Fibroblast of mammary gland (primary cell): ENCODE measurements at regions not wholly inside any gene's neighbourhood (a gene's known extent, or its start where the extent isn't known, plus 50 kb on each side); places are given as distances from the start of the nearest gene placed in this dataset.

Source experiments
- DNase-seq: peaks from one replicate; pipeline ENCODE4 v3.0.0-alpha.2; 2010; ENCODE audit warnings: low read depth
- H3K4me3 ChIP-seq: 2 replicates; pipeline ENCODE4 v1.5.1; 2011; ENCODE audit warnings: low read depth, mild to moderate bottlenecking, low read length, moderate library complexity; ENCODE audit not compliant: control insufficient read depth
- TF ChIP-seq, protein P1 (sequence below): conservative IDR thresholded peaks from 2 replicates; pipeline ENCODE4 v1.5.1; 2011; ENCODE audit warnings: low read depth, low read length, inconsistent platforms; ENCODE audit not compliant: control insufficient read depth, insufficient read depth

GRCh38 chr3:148146947-148147826, 550.5 kb upstream of the AGTR1 start:
- DNase-seq: peak; percentile 71
- no peak overlapping the region for H3K4me3 ChIP-seq
- TF ChIP-seq, protein P1, sequence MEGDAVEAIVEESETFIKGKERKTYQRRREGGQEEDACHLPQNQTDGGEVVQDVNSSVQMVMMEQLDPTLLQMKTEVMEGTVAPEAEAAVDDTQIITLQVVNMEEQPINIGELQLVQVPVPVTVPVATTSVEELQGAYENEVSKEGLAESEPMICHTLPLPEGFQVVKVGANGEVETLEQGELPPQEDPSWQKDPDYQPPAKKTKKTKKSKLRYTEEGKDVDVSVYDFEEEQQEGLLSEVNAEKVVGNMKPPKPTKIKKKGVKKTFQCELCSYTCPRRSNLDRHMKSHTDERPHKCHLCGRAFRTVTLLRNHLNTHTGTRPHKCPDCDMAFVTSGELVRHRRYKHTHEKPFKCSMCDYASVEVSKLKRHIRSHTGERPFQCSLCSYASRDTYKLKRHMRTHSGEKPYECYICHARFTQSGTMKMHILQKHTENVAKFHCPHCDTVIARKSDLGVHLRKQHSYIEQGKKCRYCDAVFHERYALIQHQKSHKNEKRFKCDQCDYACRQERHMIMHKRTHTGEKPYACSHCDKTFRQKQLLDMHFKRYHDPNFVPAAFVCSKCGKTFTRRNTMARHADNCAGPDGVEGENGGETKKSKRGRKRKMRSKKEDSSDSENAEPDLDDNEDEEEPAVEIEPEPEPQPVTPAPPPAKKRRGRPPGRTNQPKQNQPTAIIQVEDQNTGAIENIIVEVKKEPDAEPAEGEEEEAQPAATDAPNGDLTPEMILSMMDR: no peak

DNA sequence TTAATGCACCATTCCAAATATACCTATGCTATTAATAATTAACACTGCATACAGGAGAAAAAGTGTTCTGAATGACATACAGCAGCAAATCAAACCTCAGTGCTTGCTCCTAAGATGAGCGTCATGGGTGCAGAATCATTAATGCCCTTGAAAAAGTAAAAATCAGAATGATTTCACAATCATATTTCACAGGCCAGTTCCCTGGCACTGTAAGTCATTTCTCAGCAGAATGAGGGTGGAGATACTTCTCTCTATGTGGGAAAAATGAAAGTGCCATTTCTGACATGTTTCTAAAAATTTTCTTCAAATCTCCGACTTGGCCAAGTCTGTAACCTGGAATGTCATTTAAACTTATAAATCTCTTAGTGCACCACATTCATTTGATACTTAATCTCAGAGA, 549.8 kb upstream of the AGTR1 start:
- DNase-seq: peak; percentile 3
- H3K4me3 ChIP-seq: no peak overlapping the region
- TF ChIP-seq, protein P1: no peak

DNA sequence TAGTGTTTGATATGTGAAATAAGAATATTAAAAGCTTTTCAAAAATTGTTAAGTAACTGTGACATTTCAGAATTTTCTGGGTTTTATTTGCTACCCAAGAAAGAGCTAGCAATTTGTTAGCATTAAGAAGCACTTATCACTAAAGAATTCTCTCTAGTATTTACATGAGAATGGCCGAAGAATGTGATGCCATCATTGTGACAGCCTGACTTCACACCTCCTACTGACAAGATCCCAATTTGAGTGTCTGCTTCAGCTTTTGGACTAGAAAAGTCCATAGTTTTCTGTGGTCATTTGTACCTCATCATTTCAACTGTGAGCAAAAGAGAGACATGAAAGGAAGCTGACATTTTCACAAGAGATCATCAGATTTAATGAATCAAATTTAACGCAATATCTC, 548.1 kb upstream of the AGTR1 start:
- no peak overlapping the region for H3K4me3 ChIP-seq
- no peak for DNase-seq
- TF ChIP-seq, protein P1: no peak

GRCh38 chr3:148150141-148150540, 547.6 kb upstream of the AGTR1 start:
- no peak overlapping the region for H3K4me3 ChIP-seq
- DNase-seq: no peak
- TF ChIP-seq, protein P1: no peak

- H3K4me3 ChIP-seq: no peak overlapping the region
- TF ChIP-seq, protein P1: no peak
- peak; percentile 81 for DNase-seq
These were observed 539.5 kb upstream of the AGTR1 start for GRCh38 chr3:148158210-148158609.

DNA sequence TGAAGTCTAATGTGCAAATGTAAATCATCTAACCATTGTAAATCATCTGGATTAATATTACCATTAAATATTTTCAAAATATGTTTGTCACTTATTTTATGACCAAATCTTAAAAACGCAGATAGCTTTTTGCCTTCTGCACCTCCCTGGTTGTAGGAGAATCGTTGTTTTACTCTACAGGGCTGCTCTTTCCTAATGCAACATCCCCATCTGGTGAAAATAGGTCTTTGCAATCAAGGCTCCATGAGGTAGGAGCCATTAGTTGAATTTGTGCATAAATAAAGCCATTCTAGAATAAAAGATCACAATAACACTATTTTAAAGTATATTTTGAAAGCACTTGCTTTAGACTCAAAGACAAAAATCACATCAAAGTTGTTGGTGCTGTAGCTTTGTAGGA, 535.6 kb upstream of the AGTR1 start:
- peak; percentile 4 for DNase-seq
- TF ChIP-seq, protein P1: no peak
- no peak overlapping the region for H3K4me3 ChIP-seq
